ENCODE measurements at regions not wholly inside any gene's neighbourhood (a gene's known extent, or its start where the extent isn't known, plus 50 kb on each side); places are given as distances from the start of the nearest gene placed in this dataset.

GRCh38 chr6:167506443-167507301 is 181.8 kb downstream of the TTLL2 start (continued):
- TF ChIP-seq, protein P1, sequence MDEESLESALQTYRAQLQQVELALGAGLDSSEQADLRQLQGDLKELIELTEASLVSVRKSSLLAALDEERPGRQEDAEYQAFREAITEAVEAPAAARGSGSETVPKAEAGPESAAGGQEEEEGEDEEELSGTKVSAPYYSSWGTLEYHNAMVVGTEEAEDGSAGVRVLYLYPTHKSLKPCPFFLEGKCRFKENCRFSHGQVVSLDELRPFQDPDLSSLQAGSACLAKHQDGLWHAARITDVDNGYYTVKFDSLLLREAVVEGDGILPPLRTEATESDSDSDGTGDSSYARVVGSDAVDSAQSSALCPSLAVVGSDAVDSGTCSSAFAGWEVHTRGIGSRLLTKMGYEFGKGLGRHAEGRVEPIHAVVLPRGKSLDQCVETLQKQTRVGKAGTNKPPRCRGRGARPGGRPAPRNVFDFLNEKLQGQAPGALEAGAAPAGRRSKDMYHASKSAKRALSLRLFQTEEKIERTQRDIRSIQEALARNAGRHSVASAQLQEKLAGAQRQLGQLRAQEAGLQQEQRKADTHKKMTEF (CRISPR knock-in tag; IDR thresholded peaks at IDR 0.05), result peak; percentile 67
- peak; percentile 73 for TF ChIP-seq BCL6 (CRISPR knock-in tag; IDR thresholded peaks at IDR 0.05)
- no peak for TF ChIP-seq CHD2 (IDR thresholded peaks at IDR 0.05; ENCODE audit: low read depth, low read length)
- peak; percentile 74 for TF ChIP-seq HNF1B (CRISPR knock-in tag; IDR thresholded peaks at IDR 0.05)
- 0 out of 2 replicates have a peak, but pooled peaks have one; percentile 22 for TF ChIP-seq ZNF224 (CRISPR knock-in tag; IDR thresholded peaks at IDR 0.05)
- no peak for TF ChIP-seq DMTF1 (CRISPR knock-in tag; IDR thresholded peaks at IDR 0.05)
- no peak for TF ChIP-seq ZNF34 (CRISPR knock-in tag; IDR thresholded peaks at IDR 0.05; ENCODE audit: borderline replicate concordance)
- TF ChIP-seq ZNF503 (CRISPR knock-in tag; IDR thresholded peaks at IDR 0.05), result no peak
- TF ChIP-seq BHLHE40 (IDR thresholded peaks at IDR 0.05; ENCODE audit: low read length), result no peak
- TF ChIP-seq HNRNPLL (IDR thresholded peaks at IDR 0.05; ENCODE audit: low read depth, low read length, poor library complexity, severe bottlenecking), result no peak
- TF ChIP-seq MTF2 (CRISPR knock-in tag; IDR thresholded peaks at IDR 0.05; ENCODE audit: borderline replicate concordance), result no peak; the same call in 1 of the 2 replicates
- TF ChIP-seq ZNF256 (CRISPR knock-in tag; conservative IDR thresholded peaks at IDR 0.05), result no peak
- TF ChIP-seq SRSF9 (IDR thresholded peaks at IDR 0.05; ENCODE audit: borderline replicate concordance, insufficient read depth, low read depth, low read length, poor library complexity, severe bottlenecking), result no peak
- peak; percentile 40; the same call in 1 of the 2 replicates for TF ChIP-seq KDM2A (CRISPR knock-in tag; IDR thresholded peaks at IDR 0.05; ENCODE audit: borderline replicate concordance, low read depth)
